NT2/D1 (cell line): ENCODE measurements at regions not wholly inside any gene's neighbourhood (a gene's known extent, or its start where the extent isn't known, plus 50 kb on each side); places are given as distances from the start of the nearest gene placed in this dataset.

Source experiments
- SUZ12 ChIP-seq: IDR thresholded peaks from 2 replicates; pipeline ENCODE4 v1.6.1; 2011; ENCODE audit not compliant: insufficient read length, insufficient read depth; ENCODE audit errors: extremely low read depth
- YY1 ChIP-seq: IDR thresholded peaks from 2 replicates; pipeline ENCODE4 v1.6.1; 2011; ENCODE audit not compliant: insufficient read length, insufficient read depth
- ZNF274 ChIP-seq: IDR thresholded peaks from 2 replicates; pipeline ENCODE4 v1.6.1; 2011; ENCODE audit warnings: mild to moderate bottlenecking, low read depth, low read length

DNA sequence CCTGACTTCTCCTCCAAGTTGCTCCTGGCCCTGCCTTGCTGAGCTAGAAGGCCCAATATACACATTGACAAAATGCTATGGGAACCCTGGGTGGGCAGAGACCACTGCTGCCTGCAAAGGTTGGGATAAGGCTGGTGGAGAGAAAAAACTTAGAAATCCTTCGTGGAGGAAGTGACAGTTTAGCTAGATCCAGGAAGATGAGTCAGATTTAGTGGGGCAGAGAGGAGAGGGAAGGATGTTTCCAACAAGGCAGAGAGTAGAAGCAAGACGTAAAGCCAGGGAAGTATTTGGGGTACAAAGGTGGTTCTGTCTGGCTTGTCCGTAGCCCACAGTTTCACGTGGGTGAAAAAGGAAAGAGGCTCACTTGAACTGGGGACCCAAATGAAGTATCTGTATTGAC is 69.0 kb upstream of the CLMN start:
- TF ChIP-seq YY1 (no peak), SUZ12 (no peak), ZNF274 (no peak)
